ENCODE measurements at regions not wholly inside any gene's neighbourhood (a gene's known extent, or its start where the extent isn't known, plus 50 kb on each side); places are given as distances from the start of the nearest gene placed in this dataset.

GRCh38 chr18:46319783-46320182, 215.6 kb downstream of the HAUS1 start:
- in situ Hi-C loops (cut with MboI; ENCODE audit: low sequenced_read_pairs): no loop called here

- in situ Hi-C loops (cut with MboI; ENCODE audit: low sequenced_read_pairs): no loop called here
Measured at GRCh38 chr18:46320297-46320696, 216.1 kb downstream of the HAUS1 start.

GRCh38 chr18:46320928-46321711, 216.9 kb downstream of the HAUS1 start:
- in situ Hi-C loops (cut with MboI; ENCODE audit: low sequenced_read_pairs): no loop called here

- in situ Hi-C loops (cut with MboI; ENCODE audit: low sequenced_read_pairs): no loop called here
Measured at GRCh38 chr18:46321955-46322354, 217.8 kb downstream of the HAUS1 start.

GRCh38 chr18:46322411-46322891, 218.3 kb downstream of the HAUS1 start:
- in situ Hi-C loops (cut with MboI; ENCODE audit: low sequenced_read_pairs): no loop called here

- in situ Hi-C loops (cut with MboI; ENCODE audit: low sequenced_read_pairs): no loop called here
Measured at GRCh38 chr18:46322941-46323340, 218.8 kb downstream of the HAUS1 start.

- in situ Hi-C loops (cut with MboI; ENCODE audit: low sequenced_read_pairs): no loop called here
Measured at GRCh38 chr18:46324087-46324955, 220.1 kb downstream of the HAUS1 start.

- in situ Hi-C loops (cut with MboI; ENCODE audit: low sequenced_read_pairs): no loop called here
Measured at GRCh38 chr18:46325895-46326294, 221.7 kb downstream of the HAUS1 start.

- in situ Hi-C loops (cut with MboI; ENCODE audit: low sequenced_read_pairs): no loop called here
Measured at GRCh38 chr18:46329736-46330246, 225.6 kb downstream of the HAUS1 start.

- in situ Hi-C loops (cut with MboI; ENCODE audit: low sequenced_read_pairs): no loop called here
Measured at GRCh38 chr18:46331316-46331715, 227.1 kb downstream of the HAUS1 start.

GRCh38 chr18:46332286-46332801, 228.2 kb downstream of the HAUS1 start:
- in situ Hi-C loops (cut with MboI; ENCODE audit: low sequenced_read_pairs): no loop called here

- in situ Hi-C loops (cut with MboI; ENCODE audit: low sequenced_read_pairs): no loop called here
Measured at GRCh38 chr18:46332921-46333341, 228.7 kb downstream of the HAUS1 start.

- in situ Hi-C loops (cut with MboI; ENCODE audit: low sequenced_read_pairs): no loop called here
Measured at GRCh38 chr18:46333431-46334135, 229.4 kb downstream of the HAUS1 start.

- in situ Hi-C loops (cut with MboI; ENCODE audit: low sequenced_read_pairs): no loop called here
Measured at GRCh38 chr18:46334868-46335281, 230.7 kb downstream of the HAUS1 start.

- in situ Hi-C loops (cut with MboI; ENCODE audit: low sequenced_read_pairs): no loop called here
Measured at GRCh38 chr18:46335534-46336101, 231.4 kb downstream of the HAUS1 start.

- in situ Hi-C loops (cut with MboI; ENCODE audit: low sequenced_read_pairs): no loop called here
Measured at GRCh38 chr18:46336278-46337111, 232.3 kb downstream of the HAUS1 start.

- in situ Hi-C loops (cut with MboI; ENCODE audit: low sequenced_read_pairs): no loop called here
Measured at GRCh38 chr18:46337271-46337670, 233.1 kb downstream of the HAUS1 start.

GRCh38 chr18:46338205-46338604, 234.0 kb downstream of the HAUS1 start:
- in situ Hi-C loops (cut with MboI; ENCODE audit: low sequenced_read_pairs): no loop called here

- in situ Hi-C loops (cut with MboI; ENCODE audit: low sequenced_read_pairs): no loop called here
Measured at GRCh38 chr18:46338766-46339165, 234.6 kb downstream of the HAUS1 start.

Data from HL-60/S4 (cell line).